ENCODE measurements at regions not wholly inside any gene's neighbourhood (a gene's known extent, or its start where the extent isn't known, plus 50 kb on each side); places are given as distances from the start of the nearest gene placed in this dataset.

- TF ChIP-seq MXI1 (conservative IDR thresholded peaks at IDR 0.05; ENCODE audit: poor library complexity, severe bottlenecking): no peak
- no peak for TF ChIP-seq SMC3 (conservative IDR thresholded peaks at IDR 0.05; ENCODE audit: poor library complexity)
- no peak for TF ChIP-seq POLR2AphosphoS5 (IDR thresholded peaks at IDR 0.05)
- TF ChIP-seq CTCF (IDR thresholded peaks at IDR 0.05; ENCODE audit: poor library complexity, severe bottlenecking): no peak
- TF ChIP-seq EP300 (conservative IDR thresholded peaks at IDR 0.05; ENCODE audit: poor library complexity, severe bottlenecking): no peak
- no peak for TF ChIP-seq EZH2 (IDR thresholded peaks at IDR 0.05; ENCODE audit: borderline replicate concordance, insufficient read depth, low read length, poor library complexity, severe bottlenecking)
- no peak for TF ChIP-seq REST (IDR thresholded peaks at IDR 0.05; ENCODE audit: borderline replicate concordance)
- no peak for TF ChIP-seq TAF1 (IDR thresholded peaks at IDR 0.05; ENCODE audit: low read depth)
- TF ChIP-seq RAD21 (conservative IDR thresholded peaks at IDR 0.05): no peak
Measured at GRCh38 chr14:54189748-54190354, 207.0 kb upstream of the CDKN3 start.

All from neural cell (in vitro differentiated cells).